GM15510 (cell line): ENCODE measurements at regions not wholly inside any gene's neighbourhood (a gene's known extent, or its start where the extent isn't known, plus 50 kb on each side); places are given as distances from the start of the nearest gene placed in this dataset.

Experiments used
- POLR2A ChIP-seq: IDR thresholded peaks from 3 replicates; pipeline ENCODE4 v1.6.1; 2011; ENCODE audit warnings: borderline replicate concordance; ENCODE audit not compliant: insufficient read length; ENCODE audit errors: extremely low read depth

DNA sequence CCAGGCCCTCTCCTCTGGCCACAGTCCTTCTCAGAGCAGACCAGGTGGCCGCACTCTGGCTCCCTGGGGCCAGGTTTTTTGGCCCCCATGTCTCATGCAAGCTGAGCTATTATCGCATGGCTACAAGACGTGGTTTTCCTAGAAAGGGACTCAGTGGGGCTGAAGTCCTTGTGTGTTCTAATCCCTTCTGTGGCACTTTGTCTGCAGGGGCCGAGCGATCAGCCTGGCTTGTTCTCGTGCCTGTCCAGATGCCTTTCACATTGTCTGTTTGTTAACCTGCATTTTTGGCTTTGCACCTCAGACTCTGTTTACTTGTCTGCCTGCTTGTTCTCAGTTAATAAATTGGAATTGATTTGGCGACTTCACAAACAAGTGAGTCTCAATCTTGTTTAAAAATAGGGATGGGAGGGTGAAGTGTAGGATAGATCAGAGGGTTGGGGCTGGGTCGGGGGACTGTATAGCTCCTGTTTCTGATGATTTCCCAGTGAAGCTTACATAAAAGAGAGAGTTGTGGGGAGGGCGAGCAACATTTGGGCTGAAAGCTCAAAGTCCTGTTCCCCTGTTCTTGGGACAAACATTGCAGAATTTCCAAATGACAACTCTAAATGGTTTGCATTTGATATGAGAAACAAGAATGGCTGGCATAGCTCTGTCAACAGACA lies 440.4 kb downstream of the COG6 start:
- TF ChIP-seq POLR2A: no peak

DNA sequence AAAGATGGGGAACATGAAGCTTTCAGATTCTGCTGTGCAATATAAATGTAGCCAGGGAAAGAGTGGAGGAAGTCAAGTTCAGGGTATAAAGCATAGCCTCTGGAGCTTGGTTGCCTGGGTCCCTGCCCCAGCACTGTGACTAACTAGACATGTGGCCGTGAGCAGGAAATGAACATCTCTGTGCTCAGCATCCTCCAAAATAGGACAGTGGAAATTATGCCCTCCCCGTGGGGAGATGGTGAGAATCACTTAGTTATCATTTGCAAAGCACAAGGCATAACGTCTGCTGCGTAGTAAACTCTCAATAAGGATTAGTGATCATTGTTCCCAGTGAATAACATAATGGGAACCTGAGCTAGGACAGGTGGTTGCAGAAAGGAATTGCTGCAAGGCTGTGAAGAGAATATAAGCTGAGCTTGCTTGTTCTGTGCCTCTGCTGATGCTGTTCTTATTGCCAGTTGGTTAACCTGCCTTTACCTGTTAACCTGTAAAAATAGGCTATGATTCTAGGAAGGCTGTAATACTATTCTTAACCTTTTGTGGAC lies 441.0 kb downstream of the COG6 start:
- TF ChIP-seq POLR2A: no peak

DNA sequence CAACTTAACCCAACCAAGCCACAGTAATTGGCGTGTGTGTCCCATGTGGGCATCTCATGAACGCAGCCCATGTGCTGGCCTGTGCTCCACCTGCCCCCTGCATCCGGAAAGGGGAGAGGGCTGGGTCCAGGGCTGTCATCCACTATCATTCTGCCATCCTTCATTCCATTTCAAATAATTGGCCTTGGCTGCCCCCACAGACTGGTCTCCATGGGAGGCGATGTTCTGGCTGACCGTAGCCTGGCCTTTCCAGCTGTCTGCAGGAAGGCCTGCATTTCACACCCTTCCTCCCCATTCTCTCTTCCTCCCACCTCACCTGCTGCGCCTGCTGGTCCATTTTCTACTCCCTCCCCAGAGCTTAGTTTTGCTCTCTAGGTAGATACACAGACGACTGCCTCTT lies 442.8 kb downstream of the COG6 start:
- TF ChIP-seq POLR2A: no peak

DNA sequence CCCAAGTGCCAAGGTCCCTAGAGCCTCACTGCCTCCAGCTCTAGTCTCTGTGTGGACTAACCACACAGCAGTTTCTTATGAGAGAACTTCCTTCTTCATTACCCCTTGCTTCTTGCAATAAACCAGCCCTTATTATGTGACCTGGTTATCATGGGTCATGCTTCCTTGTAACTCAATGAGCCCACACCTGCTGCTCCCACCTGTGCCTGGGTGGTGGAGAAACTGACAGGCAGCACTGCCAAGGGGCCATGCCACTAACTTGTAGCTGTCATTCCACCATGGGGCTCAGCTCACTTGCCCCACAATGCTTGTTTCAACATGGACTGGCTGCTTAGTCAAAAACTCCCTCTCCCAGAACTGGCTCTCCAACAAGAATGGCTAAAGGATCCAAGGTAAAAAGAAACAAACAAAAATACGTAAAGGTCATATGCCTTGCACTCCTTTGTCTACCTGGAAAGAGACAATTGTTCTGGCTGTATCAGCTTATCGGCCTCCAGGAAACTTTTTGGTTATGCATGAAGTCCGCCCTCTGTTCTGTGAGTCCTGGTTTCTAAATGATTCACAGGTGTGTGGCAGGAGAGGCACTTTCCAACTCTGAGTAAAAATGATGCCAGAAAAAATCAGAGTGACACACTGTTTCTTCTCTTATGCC lies 446.4 kb downstream of the COG6 start:
- TF ChIP-seq POLR2A: no peak

DNA sequence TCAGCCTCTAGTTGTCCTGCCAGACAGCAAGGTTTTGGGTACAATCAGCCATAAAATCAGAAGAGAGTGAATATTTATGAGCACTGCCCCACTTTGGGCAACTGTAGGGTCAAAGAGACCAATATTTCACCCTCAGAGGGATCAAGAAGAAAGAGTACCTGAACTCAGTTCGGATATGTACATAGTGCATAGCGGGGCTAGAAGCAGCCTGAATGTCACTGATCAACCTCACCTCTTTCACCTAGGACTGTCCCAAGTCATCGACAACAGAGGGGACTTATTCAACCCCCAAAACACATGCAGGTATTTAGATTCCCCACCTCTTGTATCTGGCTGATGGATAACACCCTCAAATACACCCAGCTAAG lies 446.9 kb downstream of the COG6 start:
- TF ChIP-seq POLR2A: no peak

DNA sequence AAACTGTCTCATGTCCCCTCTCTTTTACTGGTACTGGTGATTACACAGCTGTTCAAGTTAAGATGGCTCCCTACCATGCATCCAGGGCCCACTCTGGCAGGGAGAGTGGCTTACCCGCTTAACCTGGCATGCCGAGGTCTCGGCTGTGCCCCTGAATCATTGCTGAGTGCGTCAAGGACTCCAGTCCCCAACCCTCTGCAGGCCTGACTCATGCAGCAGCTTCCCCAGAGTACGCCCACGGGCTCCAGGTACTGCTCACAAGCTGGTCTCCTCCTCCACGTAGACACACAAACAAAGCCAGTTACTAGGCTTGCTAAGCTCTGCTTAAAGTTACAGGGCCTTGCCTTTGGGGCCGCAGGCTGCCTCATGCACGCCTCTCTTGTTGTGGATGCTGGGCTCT lies 447.4 kb downstream of the COG6 start:
- TF ChIP-seq POLR2A: no peak

- TF ChIP-seq POLR2A: no peak
These were observed 448.4 kb downstream of the COG6 start for GRCh38 chr13:40103864-40104263.

DNA sequence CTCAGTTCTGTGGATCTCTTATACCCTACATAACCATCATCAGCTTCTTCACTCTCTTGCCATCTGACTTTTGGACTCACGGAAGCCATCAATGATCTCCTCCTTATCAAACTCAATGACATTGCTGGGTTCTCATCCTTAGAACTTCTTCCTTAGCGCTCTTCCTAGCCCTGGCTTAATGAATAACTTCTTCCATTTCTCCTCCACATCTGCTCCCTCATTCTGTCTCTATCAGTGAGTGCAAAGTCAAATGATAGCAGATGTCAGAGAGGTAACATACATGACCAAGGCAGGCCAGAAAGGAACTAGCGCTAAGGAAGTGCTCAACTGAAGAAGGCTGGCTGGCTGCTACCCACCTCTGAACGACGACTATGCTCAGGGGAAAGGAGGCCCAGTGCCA lies 449.8 kb downstream of the COG6 start:
- no peak for TF ChIP-seq POLR2A

- TF ChIP-seq POLR2A: no peak
These were observed 453.9 kb downstream of the COG6 start for GRCh38 chr13:40109351-40109844.

GRCh38 chr13:40113643-40114304 lies 458.3 kb downstream of the COG6 start:
- TF ChIP-seq POLR2A: no peak

DNA sequence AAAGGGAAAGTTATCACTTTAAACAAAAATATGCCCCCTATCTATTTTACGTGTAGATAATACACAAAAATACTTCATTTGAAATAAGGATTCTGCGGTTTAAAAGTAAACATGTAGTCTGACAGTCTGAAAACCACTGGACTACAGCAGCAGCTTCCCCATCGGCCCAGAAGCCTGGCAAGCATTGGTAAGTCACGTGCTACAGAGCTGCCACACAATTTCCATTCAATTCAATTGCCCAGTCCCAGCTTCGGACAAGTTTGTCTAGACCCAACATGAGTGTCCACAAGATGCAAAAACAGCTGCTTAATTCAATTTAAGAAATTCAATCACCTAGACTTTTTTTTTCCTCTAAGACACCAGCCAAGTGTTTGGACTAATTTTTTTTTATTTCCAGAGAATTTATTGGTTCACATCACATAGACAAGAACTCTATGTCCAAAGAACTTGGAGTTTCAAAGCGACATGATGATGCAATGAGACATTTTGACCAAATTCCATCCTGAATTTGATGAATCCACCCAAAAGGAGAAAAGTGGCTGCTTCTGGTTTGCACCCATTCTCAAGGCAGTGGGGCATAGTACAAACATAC lies 458.9 kb downstream of the COG6 start:
- no peak for TF ChIP-seq POLR2A

DNA sequence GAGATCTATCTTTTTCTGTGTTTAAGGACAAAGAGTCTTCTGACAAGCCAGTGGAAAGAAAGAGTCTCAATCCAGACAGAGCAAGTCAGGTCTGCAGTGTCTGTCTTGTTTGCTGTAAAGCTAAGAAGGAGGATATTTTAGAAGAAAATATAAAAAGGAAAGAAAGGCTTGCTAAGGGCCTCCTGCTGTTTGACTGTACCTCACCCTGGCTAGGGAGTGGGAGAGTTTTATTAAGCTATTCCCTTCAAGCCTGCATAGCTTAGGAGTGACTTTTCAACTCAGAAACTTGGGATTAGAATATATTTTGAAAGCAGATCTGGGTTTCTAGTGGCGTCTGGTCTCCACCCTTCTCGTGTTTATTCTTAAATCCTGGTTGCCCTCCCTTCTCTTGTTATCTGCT lies 460.0 kb downstream of the COG6 start:
- TF ChIP-seq POLR2A: no peak

DNA sequence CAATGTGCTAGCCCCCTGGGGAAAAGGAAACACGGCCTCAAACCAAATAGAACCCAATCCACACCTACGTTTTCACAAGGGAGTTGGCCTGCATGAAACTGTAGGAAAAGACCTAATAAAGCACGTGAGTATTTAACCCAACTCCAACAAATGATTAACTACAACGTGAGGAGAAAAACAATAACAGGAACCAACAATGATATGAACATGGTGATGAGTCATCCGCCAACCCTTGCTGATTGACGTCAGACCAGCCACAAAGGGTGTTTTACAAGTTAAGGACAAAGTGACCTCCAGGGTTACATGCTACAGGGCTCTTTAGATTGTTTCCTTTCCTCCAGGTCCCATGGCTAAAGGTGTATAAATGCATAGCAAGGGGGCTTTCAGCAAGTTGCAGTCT lies 460.5 kb downstream of the COG6 start:
- no peak for TF ChIP-seq POLR2A

GRCh38 chr13:40118337-40118736 lies 462.9 kb downstream of the COG6 start:
- no peak for TF ChIP-seq POLR2A

DNA sequence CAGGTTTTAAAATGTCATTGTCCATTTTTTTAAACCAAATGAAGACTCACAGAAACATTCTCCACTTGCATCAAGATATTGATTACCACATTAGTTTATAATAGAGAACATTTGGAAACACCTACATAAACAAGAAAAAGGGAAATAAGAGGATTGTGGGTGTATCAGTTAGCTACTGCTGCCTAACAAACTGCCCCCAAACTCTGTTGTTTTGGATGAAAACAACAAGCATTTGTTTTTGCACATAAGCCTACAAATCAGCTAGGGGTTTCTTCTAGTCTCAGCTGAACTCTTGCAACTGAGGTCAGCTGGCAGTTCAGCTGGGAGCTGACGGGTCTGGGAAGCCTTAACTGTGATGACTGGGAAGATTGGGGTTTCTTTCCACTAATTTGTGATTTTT lies 464.4 kb downstream of the COG6 start:
- no peak for TF ChIP-seq POLR2A
